ENCODE measurements at regions not wholly inside any gene's neighbourhood (a gene's known extent, or its start where the extent isn't known, plus 50 kb on each side); places are given as distances from the start of the nearest gene placed in this dataset.
"Not testable (repeated sequence)": the region's sequence is repeated elsewhere in the genome, so short reads cannot be mapped to it uniquely, and the experiment has no call there.

- Mint-ChIP-seq H3K9me3 (peaks cover 0 to 8% (median 4%) of the 10 kb centered on the region in 7 donors), H3K27ac (no peak overlapping the region), H3K36me3 (no peaks in the 10 kb centered on the region), H3K4me3 (no peak overlapping the region), H3K4me1 (no peaks in the 10 kb centered on the region), H3K27me3 (ENCODE audit: low read depth in 3 of 3) (no peaks in the 10 kb centered on the region)
- intact Hi-C loops (cut with micrococcal nuclease): no loop called here
- Histone ChIP-seq H3K4me1 (ENCODE audit: control insufficient read depth in 1 of 2, insufficient read depth in 2 of 2, low read length in 2 of 2) (no peaks in the 10 kb centered on the region), H2AFZ (ENCODE audit: insufficient read depth, low read depth, low read length, poor library complexity, severe bottlenecking) (no peak overlapping the region), H3K27me3 (ENCODE audit: control insufficient read depth in 2 of 2, insufficient read depth in 2 of 2, low read length in 2 of 2) (no peaks in the 10 kb centered on the region), H3K4me3 (replicated peaks in 1 of 3; ENCODE audit: low read depth in 2 of 3, low read length in 3 of 3) (no peak overlapping the region), H3K4me2 (replicated peaks; ENCODE audit: extremely low read depth, low read length, poor library complexity, severe bottlenecking) (no peak overlapping the region), H3K9me3 (replicated peaks in 1 of 2; ENCODE audit: control insufficient read depth in 1 of 2, insufficient read depth in 1 of 2, low read length in 2 of 2) (no peaks in the 10 kb centered on the region), H3K9ac (ENCODE audit: insufficient read depth, low read length, poor library complexity, severe bottlenecking) (no peak overlapping the region), H3K36me3 (replicated peaks in 1 of 2; ENCODE audit: control insufficient read depth in 1 of 2, insufficient read depth in 2 of 2, low read length in 2 of 2) (no peaks in the 10 kb centered on the region), H3K27ac (ENCODE audit: low read depth in 1 of 2, low read length in 2 of 2) (no peak overlapping the region), H4K20me1 (ENCODE audit: insufficient read depth, low read length) (no peaks in the 10 kb centered on the region), H3K79me2 (ENCODE audit: insufficient read depth, low read length) (no peaks in the 10 kb centered on the region)
- TF ChIP-seq, protein P1, sequence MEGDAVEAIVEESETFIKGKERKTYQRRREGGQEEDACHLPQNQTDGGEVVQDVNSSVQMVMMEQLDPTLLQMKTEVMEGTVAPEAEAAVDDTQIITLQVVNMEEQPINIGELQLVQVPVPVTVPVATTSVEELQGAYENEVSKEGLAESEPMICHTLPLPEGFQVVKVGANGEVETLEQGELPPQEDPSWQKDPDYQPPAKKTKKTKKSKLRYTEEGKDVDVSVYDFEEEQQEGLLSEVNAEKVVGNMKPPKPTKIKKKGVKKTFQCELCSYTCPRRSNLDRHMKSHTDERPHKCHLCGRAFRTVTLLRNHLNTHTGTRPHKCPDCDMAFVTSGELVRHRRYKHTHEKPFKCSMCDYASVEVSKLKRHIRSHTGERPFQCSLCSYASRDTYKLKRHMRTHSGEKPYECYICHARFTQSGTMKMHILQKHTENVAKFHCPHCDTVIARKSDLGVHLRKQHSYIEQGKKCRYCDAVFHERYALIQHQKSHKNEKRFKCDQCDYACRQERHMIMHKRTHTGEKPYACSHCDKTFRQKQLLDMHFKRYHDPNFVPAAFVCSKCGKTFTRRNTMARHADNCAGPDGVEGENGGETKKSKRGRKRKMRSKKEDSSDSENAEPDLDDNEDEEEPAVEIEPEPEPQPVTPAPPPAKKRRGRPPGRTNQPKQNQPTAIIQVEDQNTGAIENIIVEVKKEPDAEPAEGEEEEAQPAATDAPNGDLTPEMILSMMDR (IDR thresholded peaks at IDR 0.05): no peak
- no peak for DNase-seq
- WGBS (ENCODE audit: insufficient coverage): no CpG with 5 or more reads among the region's 2 CpGs
These were observed 318.1 kb downstream of the ADAMTS20 start for GRCh38 chr12:43233861-43234260.

GRCh38 chr12:43226151-43226550 is 325.9 kb downstream of the ADAMTS20 start:
- Histone ChIP-seq H2AFZ (ENCODE audit: insufficient read depth, low read depth, low read length, poor library complexity, severe bottlenecking) (no peak overlapping the region), H3K4me1 (ENCODE audit: control insufficient read depth in 1 of 2, insufficient read depth in 2 of 2, low read length in 2 of 2) (no peaks in the 10 kb centered on the region), H3K9me3 (replicated peaks in 1 of 2; ENCODE audit: control insufficient read depth in 1 of 2, insufficient read depth in 1 of 2, low read length in 2 of 2) (peaks cover 3 to 6% of the 10 kb centered on the region in 2 donors), H4K20me1 (ENCODE audit: insufficient read depth, low read length) (no peaks in the 10 kb centered on the region), H3K9ac (ENCODE audit: insufficient read depth, low read length, poor library complexity, severe bottlenecking) (no peak overlapping the region), H3K27ac (ENCODE audit: low read depth in 1 of 2, low read length in 2 of 2) (no peak overlapping the region), H3K36me3 (replicated peaks in 1 of 2; ENCODE audit: control insufficient read depth in 1 of 2, insufficient read depth in 2 of 2, low read length in 2 of 2) (no peaks in the 10 kb centered on the region), H3K79me2 (ENCODE audit: insufficient read depth, low read length) (no peaks in the 10 kb centered on the region), H3K4me3 (replicated peaks in 1 of 3; ENCODE audit: low read depth in 2 of 3, low read length in 3 of 3) (no peak overlapping the region), H3K27me3 (ENCODE audit: control insufficient read depth in 2 of 2, insufficient read depth in 2 of 2, low read length in 2 of 2) (no peaks in the 10 kb centered on the region), H3K4me2 (replicated peaks; ENCODE audit: extremely low read depth, low read length, poor library complexity, severe bottlenecking) (no peak overlapping the region)
- H3K36me3 Mint-ChIP-seq: no peaks in the 10 kb centered on the region
- H3K4me3 Mint-ChIP-seq: no peak overlapping the region
- H3K27ac Mint-ChIP-seq: no peak overlapping the region
- intact Hi-C loops (cut with micrococcal nuclease): no loop called here
- H3K9me3 Mint-ChIP-seq: peaks cover 4 to 16% (median 12%) of the 10 kb centered on the region in 7 donors
- DNase-seq: no peak
- no peaks in the 10 kb centered on the region for H3K27me3 Mint-ChIP-seq (ENCODE audit: low read depth in 3 of 3)
- TF ChIP-seq, protein P1 (IDR thresholded peaks at IDR 0.05): no peak
- no peaks in the 10 kb centered on the region for H3K4me1 Mint-ChIP-seq
- 89% methylated on average over 2 of the region's 2 CpGs for WGBS (ENCODE audit: insufficient coverage)

DNA sequence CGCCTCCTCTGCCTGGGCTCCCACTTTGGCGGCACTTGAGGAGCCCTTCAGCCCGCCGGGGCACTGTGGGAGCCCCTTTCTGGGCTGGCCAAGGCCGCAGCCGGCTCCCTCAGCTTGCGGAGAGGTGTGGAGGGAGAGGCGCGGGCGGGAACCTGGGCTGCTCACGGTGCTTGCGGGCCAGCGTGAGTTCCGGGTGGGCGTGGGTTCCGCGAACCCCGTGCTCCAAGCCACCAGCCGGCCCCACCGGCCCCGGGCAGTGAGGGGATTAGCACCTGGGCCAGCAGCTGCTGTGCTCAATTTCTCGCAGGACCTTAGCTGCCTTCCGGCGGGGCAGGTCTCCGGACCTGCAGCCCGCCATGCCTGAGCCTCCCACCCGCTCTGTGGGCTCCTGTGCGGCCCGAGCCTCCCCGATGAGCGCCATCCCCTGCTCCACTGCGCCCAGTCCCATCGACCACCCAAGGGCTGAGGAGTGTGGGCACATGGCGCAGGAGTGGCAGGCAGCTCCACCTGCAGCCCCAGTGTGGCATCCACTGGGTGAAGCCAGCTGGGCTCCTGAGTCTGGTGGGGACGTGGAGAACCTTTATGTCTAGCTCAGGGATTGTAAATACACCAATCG is 327.7 kb downstream of the ADAMTS20 start:
- H3K27ac Mint-ChIP-seq; H3K36me3 ChIP-seq (replicated peaks in 1 of 2; ENCODE audit: control insufficient read depth in 1 of 2, insufficient read depth in 2 of 2, low read length in 2 of 2); H3K27me3 ChIP-seq (ENCODE audit: control insufficient read depth in 2 of 2, insufficient read depth in 2 of 2, low read length in 2 of 2); H3K9me3 ChIP-seq (replicated peaks in 1 of 2; ENCODE audit: control insufficient read depth in 1 of 2, insufficient read depth in 1 of 2, low read length in 2 of 2); H3K4me1 ChIP-seq (ENCODE audit: control insufficient read depth in 1 of 2, insufficient read depth in 2 of 2, low read length in 2 of 2); H2AFZ ChIP-seq (ENCODE audit: insufficient read depth, low read depth, low read length, poor library complexity, severe bottlenecking); DNase-seq; H3K36me3 Mint-ChIP-seq; H3K4me3 Mint-ChIP-seq; H3K9ac ChIP-seq (ENCODE audit: insufficient read depth, low read length, poor library complexity, severe bottlenecking); H3K27ac ChIP-seq (ENCODE audit: low read depth in 1 of 2, low read length in 2 of 2); H4K20me1 ChIP-seq (ENCODE audit: insufficient read depth, low read length); H3K4me3 ChIP-seq (replicated peaks in 1 of 3; ENCODE audit: low read depth in 2 of 3, low read length in 3 of 3); H3K79me2 ChIP-seq (ENCODE audit: insufficient read depth, low read length); H3K4me2 ChIP-seq (replicated peaks; ENCODE audit: extremely low read depth, low read length, poor library complexity, severe bottlenecking); H3K4me1 Mint-ChIP-seq; H3K27me3 Mint-ChIP-seq (ENCODE audit: low read depth in 3 of 3); intact Hi-C loops (cut with micrococcal nuclease): not testable (repeated sequence)
- H3K9me3 Mint-ChIP-seq: peaks cover 4 to 16% (median 12%) of the 10 kb centered on the region in 7 donors
- WGBS (ENCODE audit: insufficient coverage): 97% methylated on average over 33 of the region's 36 CpGs
